HL-60 (cell line): ENCODE measurements at regions not wholly inside any gene's neighbourhood (a gene's known extent, or its start where the extent isn't known, plus 50 kb on each side); places are given as distances from the start of the nearest gene placed in this dataset.

Experiments used
- CTCF ChIP-seq: IDR thresholded peaks from one replicate; pipeline ENCODE4 v1.5.1; 2011; ENCODE audit warnings: low read length, control low read depth, inconsistent platforms; ENCODE audit not compliant: insufficient read depth
- POLR2AphosphoS5 ChIP-seq: IDR thresholded peaks from 2 replicates; pipeline ENCODE4 v1.6.1; 2012; ENCODE audit warnings: low read depth

- no peak for TF ChIP-seq CTCF
- no peak for TF ChIP-seq POLR2AphosphoS5
These were observed 475.0 kb downstream of the MIAT start for GRCh38 chr22:27132400-27132799.
